H9 (cell line): ENCODE measurements at regions not wholly inside any gene's neighbourhood (a gene's known extent, or its start where the extent isn't known, plus 50 kb on each side); places are given as distances from the start of the nearest gene placed in this dataset.

ENCODE experiments used
- DNase-seq: peaks from one replicate; pipeline ENCODE4 v3.0.0-alpha.2; 2017
- H2AFZ ChIP-seq: one replicate; pipeline ENCODE4 v1.6.1; 2013; ENCODE audit warnings: mild to moderate bottlenecking, low read length, control low read depth, moderate library complexity
- H2AK5ac ChIP-seq: 2 replicates; pipeline ENCODE4 v1.6.1; 2013; ENCODE audit warnings: low read length, control low read depth, mixed read lengths; ENCODE audit not compliant: insufficient read length
- H2BK120ac ChIP-seq: one replicate; pipeline ENCODE4 v1.6.1; 2013; ENCODE audit warnings: low read depth, mild to moderate bottlenecking, low read length, control low read depth, inconsistent platforms; ENCODE audit not compliant: poor library complexity, severe bottlenecking
- H2BK12ac ChIP-seq: 2 replicates; pipeline ENCODE4 v1.6.1; 2013; ENCODE audit warnings: low read length, control low read depth, mixed read lengths, low read depth; ENCODE audit not compliant: insufficient read length
- H2BK15ac ChIP-seq: 2 replicates; pipeline ENCODE4 v1.6.1; 2013; ENCODE audit warnings: low read depth, low read length, control low read depth
- H2BK20ac ChIP-seq: one replicate; pipeline ENCODE4 v1.6.1; 2013; ENCODE audit warnings: low read depth, mild to moderate bottlenecking, low read length, control low read depth, inconsistent platforms; ENCODE audit not compliant: poor library complexity, severe bottlenecking
- H2BK5ac ChIP-seq: 2 replicates; pipeline ENCODE4 v1.6.1; 2013; ENCODE audit warnings: low read length, control low read depth, mixed read lengths; ENCODE audit not compliant: insufficient read length
- H3K14ac ChIP-seq: 2 replicates; pipeline ENCODE4 v1.6.1; 2013; ENCODE audit warnings: low read length, control low read depth; ENCODE audit not compliant: insufficient read depth
- H3K18ac ChIP-seq: 2 replicates; pipeline ENCODE4 v1.6.1; 2013; ENCODE audit warnings: low read depth, mild to moderate bottlenecking, mixed read lengths, low read length, control low read depth; ENCODE audit not compliant: insufficient read length
- H3K23ac ChIP-seq: 2 replicates; pipeline ENCODE4 v1.6.1; 2013; ENCODE audit warnings: low read length, control low read depth, mixed read lengths, low read depth; ENCODE audit not compliant: insufficient read length
- H3K23me2 ChIP-seq: 2 replicates; pipeline ENCODE4 v1.6.1; 2013; ENCODE audit warnings: low read depth, mild to moderate bottlenecking, mixed read lengths, low read length, control low read depth; ENCODE audit not compliant: insufficient read length, poor library complexity, severe bottlenecking
- H3K27ac ChIP-seq: 2 replicates; pipeline ENCODE4 v1.5.1; 2013; ENCODE audit warnings: low read length, control low read depth, mixed read lengths, low read depth; ENCODE audit not compliant: insufficient read length
- H3K27me3 ChIP-seq: 2 replicates; pipeline ENCODE4 v1.6.1; 2013; ENCODE audit warnings: low read length, control low read depth, inconsistent platforms; ENCODE audit not compliant: insufficient read depth
- H3K4ac ChIP-seq: 2 replicates; pipeline ENCODE4 v1.6.1; 2013; ENCODE audit warnings: low read depth, mild to moderate bottlenecking, control low read depth, inconsistent platforms, low read length, moderate library complexity
- H3K4me1 ChIP-seq: 2 replicates; pipeline ENCODE4 v1.6.1; 2013; ENCODE audit warnings: low read length, control low read depth, inconsistent platforms; ENCODE audit not compliant: insufficient read depth
- H3K4me2 ChIP-seq: 2 replicates; pipeline ENCODE4 v1.6.1; 2013; ENCODE audit warnings: low read length, control low read depth, mixed read lengths; ENCODE audit not compliant: insufficient read length, insufficient read depth
- H3K56ac ChIP-seq: 2 replicates; pipeline ENCODE4 v1.6.1; 2013; ENCODE audit warnings: low read depth, mild to moderate bottlenecking, mixed read lengths, low read length, control low read depth; ENCODE audit not compliant: insufficient read length
- H3K79me1 ChIP-seq: 2 replicates; pipeline ENCODE4 v1.6.1; 2013; ENCODE audit warnings: low read depth, mild to moderate bottlenecking, moderate library complexity, low read length, control low read depth, inconsistent platforms; ENCODE audit not compliant: insufficient read depth, poor library complexity, severe bottlenecking
- H3K79me2 ChIP-seq: 2 replicates; pipeline ENCODE4 v1.6.1; 2013; ENCODE audit warnings: low read length, control low read depth, inconsistent platforms; ENCODE audit not compliant: insufficient read depth
- H3K9ac ChIP-seq: 2 replicates; pipeline ENCODE4 v1.6.1; 2013; ENCODE audit warnings: low read length, control low read depth, mixed read lengths; ENCODE audit not compliant: insufficient read length; ENCODE audit errors: extremely low read depth
- H3K9me3 ChIP-seq: one replicate; pipeline ENCODE4 v1.6.1; 2013; ENCODE audit warnings: low read depth, low read length, inconsistent platforms; ENCODE audit not compliant: control insufficient read depth
- H3T11ph ChIP-seq: one replicate; pipeline ENCODE4 v1.6.1; 2013; ENCODE audit warnings: mild to moderate bottlenecking, low read length, control low read depth, inconsistent platforms
- H4K20me1 ChIP-seq: one replicate; pipeline ENCODE4 v1.6.1; 2013; ENCODE audit not compliant: control insufficient read depth, insufficient read length, insufficient read depth
- H4K5ac ChIP-seq: 2 replicates; pipeline ENCODE4 v1.6.1; 2013; ENCODE audit warnings: low read depth, mild to moderate bottlenecking, mixed read lengths, low read length, control low read depth; ENCODE audit not compliant: insufficient read length
- H4K8ac ChIP-seq: replicated peaks from 2 replicates; pipeline ENCODE4 v1.6.1; 2013; ENCODE audit warnings: low read length, control low read depth, mixed read lengths, low read depth; ENCODE audit not compliant: insufficient read length
- H4K91ac ChIP-seq: 2 replicates; pipeline ENCODE4 v1.6.1; 2013; ENCODE audit warnings: low read depth, mild to moderate bottlenecking, moderate library complexity, mixed read lengths, low read length, control low read depth; ENCODE audit not compliant: insufficient read length
- H3K27ac Mint-ChIP-seq, 3 experiments: 2 replicates in 2 of 3; 3 replicates in 1 of 3; pipeline ENCODE4 v1.8.0; 2020 to 2021; ENCODE audit warnings: mixed read lengths in 3 of 3, mild to moderate bottlenecking in 1 of 3, moderate library complexity in 1 of 3
- H3K27me3 Mint-ChIP-seq: 2 replicates; pipeline ENCODE4 v1.8.0; 2021; ENCODE audit warnings: low read depth, mild to moderate bottlenecking, moderate library complexity, mixed read lengths
- H3K36me3 Mint-ChIP-seq, 3 experiments: 2 replicates in 2 of 3; 3 replicates in 1 of 3; pipeline ENCODE4 v1.8.0; 2020 to 2021; ENCODE audit warnings: low read depth in 3 of 3, mixed read lengths in 3 of 3; ENCODE audit not compliant: insufficient read depth in 1 of 3
- H3K4me1 Mint-ChIP-seq, 2 experiments: 2 replicates each; pipeline ENCODE4 v1.8.0; 2020; ENCODE audit warnings: mixed read lengths in 2 of 2
- H3K4me3 Mint-ChIP-seq, 2 experiments: 2 replicates in 1 of 2; 3 replicates in 1 of 2; pipeline ENCODE4 v1.8.0; 2020 to 2021; ENCODE audit warnings: mild to moderate bottlenecking in 2 of 2, mixed read lengths in 2 of 2, moderate library complexity in 1 of 2
- H3K9me3 Mint-ChIP-seq, 2 experiments: 2 replicates in 1 of 2; 3 replicates in 1 of 2; pipeline ENCODE4 v1.8.0; 2020; ENCODE audit warnings: mild to moderate bottlenecking in 2 of 2, mixed read lengths in 2 of 2, moderate library complexity in 1 of 2
- CTCF ChIP-seq: fragments of 200-600 bp; sonication (generic); conservative IDR thresholded peaks from 3 replicates; pipeline ENCODE4 v1.8.0; 2021; ENCODE audit warnings: antibody characterized with exemption, mild to moderate bottlenecking
- WGBS: extraction: QIAGEN DNeasy Blood & Tissue Kit; methylation state at CpG from one replicate; pipeline ENCODE4 v1.1.7; 2013; ENCODE audit warnings: missing lambda C conversion rate, low lambda C conversion rate, mixed read lengths; ENCODE audit not compliant: insufficient read length; ENCODE audit errors: extremely low coverage; 5-methylcytosine and 5-hydroxymethylcytosine counted together

GRCh38 chr10:8187171-8187666 lies 132.7 kb downstream of the GATA3 start:
- peaks cover 0 to 5% (median 0%) of the 10 kb centered on the region in 3 experiments; a peak in 1 of 7 replicates for H3K36me3 Mint-ChIP-seq
- Histone ChIP-seq H3K79me1 (no peaks in the 10 kb centered on the region), H2AFZ (no peak overlapping the region), H3K4ac (no peak overlapping the region), H3K14ac (no peak overlapping the region), H2AK5ac (no peak overlapping the region), H2BK120ac (no peak overlapping the region), H2BK20ac (no peak overlapping the region), H3K56ac (no peak overlapping the region), H4K8ac (no peak overlapping the region), H4K5ac (no peak overlapping the region), H4K91ac (no peak overlapping the region), H3K79me2 (no peaks in the 10 kb centered on the region), H3T11ph (no peak overlapping the region), H3K27me3 (no peaks in the 10 kb centered on the region), H4K20me1 (no peaks in the 10 kb centered on the region), H2BK5ac (no peak overlapping the region), H3K18ac (no peak overlapping the region), H3K23me2 (no peaks in the 10 kb centered on the region), H3K9ac (no peak overlapping the region), H3K23ac (no peak overlapping the region), H2BK12ac (no peak overlapping the region), H3K9me3 (no peaks in the 10 kb centered on the region), H3K27ac (no peak overlapping the region), H3K4me1 (no peaks in the 10 kb centered on the region), H2BK15ac (no peak overlapping the region), H3K4me2 (no peak overlapping the region)
- H3K4me3 Mint-ChIP-seq, result no peak overlapping the region
- DNase-seq, result no peak
- peaks cover 15 to 22% of the 10 kb centered on the region in 2 experiments for H3K4me1 Mint-ChIP-seq
- no peak overlapping the region for H3K27ac Mint-ChIP-seq
- no CpG with 5 or more reads among the region's 3 CpGs for WGBS
- H3K27me3 Mint-ChIP-seq, result peaks cover 11% of the 10 kb centered on the region
- TF ChIP-seq CTCF, result no peak
- H3K9me3 Mint-ChIP-seq, result peaks cover 3 to 5% of the 10 kb centered on the region in 2 experiments; a peak in 3 of 5 replicates
